AG09319 (cell line): ENCODE measurements at regions not wholly inside any gene's neighbourhood (a gene's known extent, or its start where the extent isn't known, plus 50 kb on each side); places are given as distances from the start of the nearest gene placed in this dataset.

Experiments
- DNase-seq: peaks from one replicate; pipeline ENCODE4 v3.0.0-alpha.2; 2010; ENCODE audit warnings: low read depth; ENCODE audit errors: extremely low read depth
- TF ChIP-seq, protein P1 (sequence below): IDR thresholded peaks from 2 replicates; pipeline ENCODE4 v1.5.1; 2011; ENCODE audit warnings: low read depth, mild to moderate bottlenecking, inconsistent platforms, low read length, moderate library complexity

DNA sequence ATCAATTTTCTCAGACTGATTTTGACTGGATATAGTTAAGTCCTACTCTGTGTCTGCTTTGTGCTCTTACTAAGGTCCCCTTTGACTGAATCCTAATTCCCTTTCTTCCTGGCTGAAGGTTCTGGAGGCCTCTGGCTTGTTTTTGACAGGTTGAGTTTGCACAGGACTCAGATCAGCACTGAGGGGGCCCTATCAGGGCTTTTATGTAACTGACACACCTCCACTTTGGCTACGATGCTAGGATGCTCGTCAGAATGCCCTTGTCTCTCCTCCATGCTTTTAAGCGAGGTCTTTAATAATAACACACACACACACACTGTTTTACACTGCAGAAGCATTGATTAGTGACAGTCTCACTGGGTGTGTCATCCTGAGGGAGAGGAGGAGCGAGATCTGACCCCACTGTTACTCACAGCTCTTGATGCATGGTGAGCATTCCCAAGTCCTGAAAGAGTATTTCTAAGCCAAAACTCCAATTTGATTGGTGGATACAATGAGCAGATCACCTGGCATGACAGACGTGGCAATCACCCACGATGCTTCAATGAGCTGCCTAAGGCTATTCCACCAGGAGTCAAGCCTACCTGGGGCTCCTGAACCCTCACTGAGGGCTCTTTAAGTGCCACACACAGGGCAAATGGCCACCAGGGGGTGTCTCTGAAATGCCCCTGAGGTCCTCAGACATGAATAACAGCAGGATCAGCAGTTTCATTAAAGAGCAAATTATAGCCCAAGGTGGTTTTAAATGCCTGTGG is 130.4 kb upstream of the CPEB2 start:
- TF ChIP-seq, protein P1, sequence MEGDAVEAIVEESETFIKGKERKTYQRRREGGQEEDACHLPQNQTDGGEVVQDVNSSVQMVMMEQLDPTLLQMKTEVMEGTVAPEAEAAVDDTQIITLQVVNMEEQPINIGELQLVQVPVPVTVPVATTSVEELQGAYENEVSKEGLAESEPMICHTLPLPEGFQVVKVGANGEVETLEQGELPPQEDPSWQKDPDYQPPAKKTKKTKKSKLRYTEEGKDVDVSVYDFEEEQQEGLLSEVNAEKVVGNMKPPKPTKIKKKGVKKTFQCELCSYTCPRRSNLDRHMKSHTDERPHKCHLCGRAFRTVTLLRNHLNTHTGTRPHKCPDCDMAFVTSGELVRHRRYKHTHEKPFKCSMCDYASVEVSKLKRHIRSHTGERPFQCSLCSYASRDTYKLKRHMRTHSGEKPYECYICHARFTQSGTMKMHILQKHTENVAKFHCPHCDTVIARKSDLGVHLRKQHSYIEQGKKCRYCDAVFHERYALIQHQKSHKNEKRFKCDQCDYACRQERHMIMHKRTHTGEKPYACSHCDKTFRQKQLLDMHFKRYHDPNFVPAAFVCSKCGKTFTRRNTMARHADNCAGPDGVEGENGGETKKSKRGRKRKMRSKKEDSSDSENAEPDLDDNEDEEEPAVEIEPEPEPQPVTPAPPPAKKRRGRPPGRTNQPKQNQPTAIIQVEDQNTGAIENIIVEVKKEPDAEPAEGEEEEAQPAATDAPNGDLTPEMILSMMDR = peak; percentile 13
- no peak for DNase-seq

DNA sequence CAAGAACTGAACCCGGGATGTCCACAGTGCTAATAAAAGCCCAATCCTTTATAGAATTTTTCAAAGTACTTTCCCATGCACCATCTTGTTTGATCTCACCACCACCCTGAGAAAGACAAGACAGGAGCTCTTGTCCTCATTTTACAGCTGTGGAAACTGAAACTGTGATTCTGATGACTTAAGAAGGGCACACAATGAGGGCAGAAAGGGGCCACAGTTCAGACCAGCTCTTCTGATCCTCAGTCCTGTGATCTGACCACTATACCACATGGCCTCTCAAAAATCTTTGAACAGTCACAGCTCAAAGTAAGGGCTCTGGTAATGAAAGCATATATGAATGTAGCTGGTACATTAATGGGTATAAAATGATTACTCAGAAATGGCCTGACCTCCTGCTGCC is 127.3 kb upstream of the CPEB2 start:
- TF ChIP-seq, protein P1 = no peak
- no peak for DNase-seq

DNA sequence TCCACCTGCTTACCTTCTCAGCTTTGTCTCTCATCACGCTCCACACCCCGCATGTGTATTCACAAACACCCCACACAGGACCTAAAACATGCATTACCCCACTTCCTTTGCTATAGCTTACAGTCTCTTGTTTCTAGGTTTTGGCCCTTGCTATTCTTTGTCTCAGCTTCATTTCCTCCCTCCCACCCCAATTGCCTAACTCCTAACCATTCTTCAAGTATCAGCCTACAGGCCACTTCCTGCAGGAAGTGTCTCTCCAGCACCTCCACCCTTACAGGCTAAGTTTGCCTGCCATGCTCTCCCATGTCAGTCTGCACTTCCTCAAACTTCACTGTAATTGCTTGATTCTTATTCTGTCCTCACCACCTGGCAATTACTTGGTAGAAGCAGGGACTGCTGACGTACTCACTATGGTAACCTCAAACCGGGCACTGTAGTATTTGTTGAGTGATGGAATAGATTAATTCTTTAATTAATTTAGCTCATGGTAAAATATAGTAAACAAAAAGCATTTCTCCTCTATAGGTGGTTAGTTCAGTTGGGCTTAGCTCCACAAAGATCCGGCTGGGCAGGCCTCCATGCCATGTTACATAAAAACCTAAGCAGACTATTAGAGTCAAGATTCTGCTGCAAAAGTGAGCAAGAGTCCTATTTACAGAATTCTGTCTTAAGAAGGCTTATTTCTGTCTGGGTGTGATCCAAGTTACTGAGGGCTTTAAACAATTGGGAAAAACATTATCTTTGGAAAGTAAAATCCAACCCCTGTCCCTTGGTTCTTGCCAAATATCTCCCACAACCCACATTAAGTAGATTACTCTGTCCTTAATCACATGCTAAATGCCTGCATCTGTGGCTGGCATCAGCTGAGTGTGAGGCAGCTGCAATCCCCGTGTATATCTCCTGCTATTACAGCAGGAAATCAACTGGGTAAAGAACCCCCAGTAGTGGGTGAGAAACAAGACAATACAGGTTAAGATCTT is 124.7 kb upstream of the CPEB2 start:
- no peak for DNase-seq
- TF ChIP-seq, protein P1 = no peak

DNA sequence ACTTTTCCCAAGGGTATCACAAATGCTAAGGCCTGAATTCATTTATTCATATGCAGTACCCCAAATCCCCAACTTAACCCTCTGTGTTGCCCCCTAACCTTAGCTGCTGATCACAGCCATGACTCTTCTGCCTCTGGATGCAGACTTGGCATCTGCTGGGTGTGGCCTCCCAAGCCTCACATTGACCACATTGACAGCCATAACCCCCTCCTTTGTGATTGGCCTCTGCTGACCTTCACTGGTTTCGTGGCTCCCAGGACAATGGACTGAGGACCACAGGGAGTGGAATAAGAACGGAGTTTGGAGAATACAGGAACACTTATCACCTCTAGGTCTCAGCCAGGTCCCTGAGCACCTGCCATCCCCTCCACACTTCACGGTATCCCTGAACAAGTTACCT is 123.6 kb upstream of the CPEB2 start:
- TF ChIP-seq, protein P1 = no peak
- no peak for DNase-seq

DNA sequence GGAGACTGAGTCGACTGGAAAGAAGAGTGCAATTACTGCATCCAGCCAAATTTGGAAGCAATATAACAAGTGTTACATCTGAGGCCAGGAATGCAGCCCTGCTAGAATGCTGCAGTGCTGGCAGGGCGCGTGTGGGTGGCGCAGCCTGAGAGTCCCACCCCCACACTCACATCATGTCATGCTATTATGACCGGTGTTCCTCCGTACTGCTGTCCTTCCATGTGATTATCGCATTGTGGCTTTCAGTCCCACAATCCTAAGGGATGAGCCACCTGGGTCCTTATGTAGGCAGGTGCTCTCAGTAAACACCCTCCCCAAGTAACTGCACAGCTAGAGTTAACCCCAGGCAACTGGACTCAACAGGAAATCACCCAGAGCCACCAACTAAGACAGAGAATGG is 122.6 kb upstream of the CPEB2 start:
- DNase-seq = no peak
- TF ChIP-seq, protein P1 = no peak

DNA sequence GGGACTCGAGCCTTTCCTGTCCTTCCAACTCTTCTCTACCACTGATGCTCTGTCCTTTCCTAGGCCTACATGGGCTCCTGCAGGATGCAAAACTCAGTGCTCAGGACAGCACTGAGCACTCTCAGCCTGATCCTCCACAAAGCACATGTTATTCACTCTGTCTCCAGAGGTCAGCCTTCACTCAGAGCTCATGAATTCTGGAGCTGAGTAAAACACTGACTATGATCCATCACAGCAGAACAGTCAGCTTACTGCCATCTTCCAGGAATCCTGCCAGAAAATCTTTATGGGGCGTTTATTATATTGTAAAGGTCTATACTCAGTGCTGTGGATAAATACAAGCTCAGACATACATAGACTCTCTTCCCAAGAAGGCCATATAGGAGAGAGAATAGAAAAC is 121.5 kb upstream of the CPEB2 start:
- TF ChIP-seq, protein P1 = no peak

DNA sequence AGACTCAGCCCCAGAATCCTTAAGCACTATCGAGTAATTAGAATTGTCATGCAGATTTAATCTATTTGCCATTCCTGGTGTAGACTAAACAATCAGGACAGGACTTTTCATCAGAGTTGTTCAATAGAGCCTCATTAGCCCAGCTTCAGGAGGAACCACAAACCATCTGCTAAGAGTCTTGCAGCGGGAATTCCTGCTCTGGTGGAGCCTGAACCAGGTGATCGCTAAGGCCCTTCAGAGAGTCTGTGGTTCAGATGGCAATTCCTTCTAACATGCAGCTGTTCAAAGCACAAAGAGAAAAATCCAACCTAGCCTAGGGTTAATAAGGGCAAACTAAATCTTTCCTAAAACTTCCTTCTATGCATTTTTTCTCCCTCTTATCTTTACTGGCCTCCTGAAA is 119.1 kb upstream of the CPEB2 start:
- TF ChIP-seq, protein P1 = no peak
- no peak for DNase-seq

More for the DNA sequence above, 121.5 kb upstream of the CPEB2 start:
- DNase-seq = no peak
